ENCODE measurements at regions not wholly inside any gene's neighbourhood (a gene's known extent, or its start where the extent isn't known, plus 50 kb on each side); places are given as distances from the start of the nearest gene placed in this dataset.

DNA sequence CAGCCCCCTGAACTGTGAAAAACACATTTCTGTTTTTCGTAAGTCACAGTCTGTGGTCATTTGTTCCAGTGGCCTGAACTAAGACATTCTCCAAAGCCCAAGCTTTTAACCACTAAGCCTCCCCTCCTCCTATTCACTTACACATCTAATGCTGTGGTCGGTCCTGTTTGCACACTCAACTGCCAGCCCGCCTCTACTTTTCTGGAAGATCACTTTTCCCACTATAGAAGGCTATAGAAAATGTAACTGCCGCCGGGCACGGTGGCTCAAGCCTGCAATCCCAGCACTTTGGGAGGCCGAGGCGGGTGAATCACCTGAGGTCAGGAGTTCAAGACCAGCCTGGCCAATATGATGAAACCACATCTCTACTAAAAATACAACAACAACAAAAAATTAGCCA is 524.7 kb upstream of the TMEM132C start:
- H3K4me3 Mint-ChIP-seq, result no peak overlapping the region
- ATAC-seq (ENCODE audit: low read depth) (no peak), DNase-seq (no peak)
- TF ChIP-seq, protein P1, sequence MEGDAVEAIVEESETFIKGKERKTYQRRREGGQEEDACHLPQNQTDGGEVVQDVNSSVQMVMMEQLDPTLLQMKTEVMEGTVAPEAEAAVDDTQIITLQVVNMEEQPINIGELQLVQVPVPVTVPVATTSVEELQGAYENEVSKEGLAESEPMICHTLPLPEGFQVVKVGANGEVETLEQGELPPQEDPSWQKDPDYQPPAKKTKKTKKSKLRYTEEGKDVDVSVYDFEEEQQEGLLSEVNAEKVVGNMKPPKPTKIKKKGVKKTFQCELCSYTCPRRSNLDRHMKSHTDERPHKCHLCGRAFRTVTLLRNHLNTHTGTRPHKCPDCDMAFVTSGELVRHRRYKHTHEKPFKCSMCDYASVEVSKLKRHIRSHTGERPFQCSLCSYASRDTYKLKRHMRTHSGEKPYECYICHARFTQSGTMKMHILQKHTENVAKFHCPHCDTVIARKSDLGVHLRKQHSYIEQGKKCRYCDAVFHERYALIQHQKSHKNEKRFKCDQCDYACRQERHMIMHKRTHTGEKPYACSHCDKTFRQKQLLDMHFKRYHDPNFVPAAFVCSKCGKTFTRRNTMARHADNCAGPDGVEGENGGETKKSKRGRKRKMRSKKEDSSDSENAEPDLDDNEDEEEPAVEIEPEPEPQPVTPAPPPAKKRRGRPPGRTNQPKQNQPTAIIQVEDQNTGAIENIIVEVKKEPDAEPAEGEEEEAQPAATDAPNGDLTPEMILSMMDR (IDR thresholded peaks at IDR 0.05), result no peak
- intact Hi-C loops (cut with micrococcal nuclease), result no loop called here
- H3K9me3 Mint-ChIP-seq, result peaks cover 6% of the 10 kb centered on the region
- POLR2A ChIA-PET, result no interaction called here
- H3K36me3 Mint-ChIP-seq (ENCODE audit: low read depth), result no peaks in the 10 kb centered on the region
- H3K27me3 Mint-ChIP-seq, result no peaks in the 10 kb centered on the region
- no peak overlapping the region for H3K27ac Mint-ChIP-seq
- CTCF ChIA-PET, result no interaction called here
- no peaks in the 10 kb centered on the region for H3K4me1 Mint-ChIP-seq

DNA sequence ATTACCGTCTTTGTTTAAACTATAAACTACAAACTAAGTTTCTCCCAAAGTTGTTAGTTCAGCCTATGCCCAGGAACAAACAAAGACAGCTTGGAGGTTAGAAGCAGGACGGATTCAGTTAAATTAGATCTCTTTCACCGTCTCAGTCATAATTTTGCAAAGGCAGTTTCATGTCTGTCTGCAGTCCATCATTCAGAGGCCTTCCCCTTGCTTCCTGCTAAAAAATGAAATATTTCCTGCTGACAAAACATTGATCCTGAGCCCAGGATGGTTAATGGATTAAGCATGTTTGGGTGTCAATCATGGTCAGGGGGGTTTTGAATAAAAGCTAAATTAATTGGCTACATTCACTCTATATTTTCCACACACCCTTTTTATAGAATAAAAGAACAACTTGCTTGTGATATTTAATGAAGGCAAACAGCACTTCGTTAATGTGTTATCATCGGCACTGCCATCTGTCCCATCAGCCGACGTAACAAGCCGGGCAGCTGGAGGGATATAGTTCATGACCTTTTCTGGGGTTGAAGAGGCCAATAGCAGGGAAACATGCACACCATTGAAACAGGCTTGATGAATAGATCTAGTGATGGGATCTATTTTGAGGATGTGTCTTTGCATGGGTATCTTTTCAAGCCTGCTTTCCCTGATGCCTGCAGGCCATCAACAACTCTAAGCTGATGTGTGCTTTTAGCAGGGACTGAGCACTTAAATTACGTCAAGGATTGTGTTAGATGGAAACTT is 521.3 kb upstream of the TMEM132C start:
- ChIA-PET CTCF (no interaction called here), POLR2A (no interaction called here)
- ATAC-seq (ENCODE audit: low read depth), result no peak
- H3K9me3 Mint-ChIP-seq, result peaks cover 6% of the 10 kb centered on the region
- no peak for DNase-seq
- no peaks in the 10 kb centered on the region for H3K4me1 Mint-ChIP-seq
- intact Hi-C loops (cut with micrococcal nuclease), result no loop called here
- TF ChIP-seq, protein P1 (IDR thresholded peaks at IDR 0.05), result no peak
- H3K27me3 Mint-ChIP-seq, result no peaks in the 10 kb centered on the region
- no peak overlapping the region for H3K4me3 Mint-ChIP-seq
- H3K27ac Mint-ChIP-seq, result no peak overlapping the region
- H3K36me3 Mint-ChIP-seq (ENCODE audit: low read depth), result no peaks in the 10 kb centered on the region

DNA sequence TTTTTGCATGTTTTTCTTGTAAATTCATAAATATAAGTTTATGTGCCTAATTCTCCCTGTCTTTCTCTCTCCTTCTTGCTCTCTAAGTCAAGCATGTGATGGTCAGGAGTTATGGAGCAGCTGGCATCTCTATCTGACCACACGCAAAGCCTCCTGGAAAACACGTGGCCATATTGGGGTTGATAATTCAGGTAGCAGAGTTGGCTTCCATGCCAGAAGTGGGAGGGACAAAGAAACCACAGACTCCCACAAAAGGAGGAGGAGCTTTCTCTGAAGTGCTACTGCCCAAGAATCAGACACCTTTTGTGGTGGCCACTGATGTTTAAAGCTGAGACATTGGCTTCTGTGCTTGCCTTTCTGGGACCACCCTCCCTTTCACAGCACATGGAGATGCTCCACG is 517.6 kb upstream of the TMEM132C start:
- intact Hi-C loops (cut with micrococcal nuclease), result no loop called here
- DNase-seq (no peak), ATAC-seq (ENCODE audit: low read depth) (no peak)
- H3K36me3 Mint-ChIP-seq (ENCODE audit: low read depth), result no peaks in the 10 kb centered on the region
- TF ChIP-seq, protein P1 (IDR thresholded peaks at IDR 0.05), result no peak
- no peaks in the 10 kb centered on the region for H3K27me3 Mint-ChIP-seq
- no peak overlapping the region for H3K27ac Mint-ChIP-seq
- no peak overlapping the region for H3K4me3 Mint-ChIP-seq
- CTCF ChIA-PET, result no interaction called here
- H3K9me3 Mint-ChIP-seq, result peaks cover 8% of the 10 kb centered on the region
- POLR2A ChIA-PET, result no interaction called here
- no peaks in the 10 kb centered on the region for H3K4me1 Mint-ChIP-seq

DNA sequence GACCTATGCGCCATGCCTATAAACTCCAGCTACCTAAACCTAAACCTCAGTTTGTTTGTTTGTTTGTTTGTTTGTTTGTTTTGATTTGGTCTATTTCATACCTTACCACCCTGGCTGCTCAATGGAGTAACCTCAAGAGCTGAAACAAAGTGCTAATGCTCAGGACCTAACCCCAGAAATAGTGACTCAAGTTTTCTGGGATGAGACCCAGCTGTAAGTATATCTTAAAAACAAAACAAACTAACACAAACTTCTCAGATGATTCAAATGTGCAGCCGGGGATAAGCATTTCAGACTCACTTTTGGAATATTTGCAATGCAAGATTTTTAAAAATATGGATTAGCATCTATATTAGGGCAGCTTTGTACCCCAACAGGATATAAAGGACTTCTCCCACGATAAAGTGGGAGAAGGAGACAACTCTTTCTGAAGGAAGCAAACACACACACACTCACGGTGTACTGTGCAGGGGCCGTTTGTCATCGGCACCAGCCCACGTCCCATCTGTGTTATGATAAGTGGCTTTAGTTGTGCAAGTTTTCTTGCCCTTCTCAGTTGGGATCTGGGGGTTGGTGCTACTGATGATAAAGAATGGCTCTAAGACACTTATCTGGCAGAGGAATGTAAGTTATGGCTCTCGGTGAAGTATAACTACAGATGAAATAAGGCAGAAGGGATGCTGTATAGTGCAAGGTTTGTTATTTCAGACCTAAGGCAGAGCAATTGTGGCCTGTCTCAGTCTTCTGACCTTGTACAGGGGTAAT is 516.7 kb upstream of the TMEM132C start:
- H3K27ac Mint-ChIP-seq, result no peak overlapping the region
- no peaks in the 10 kb centered on the region for H3K4me1 Mint-ChIP-seq
- H3K9me3 Mint-ChIP-seq, result peaks cover 4% of the 10 kb centered on the region
- ChIA-PET POLR2A (no interaction called here), CTCF (no interaction called here)
- no peak overlapping the region for H3K4me3 Mint-ChIP-seq
- no peaks in the 10 kb centered on the region for H3K36me3 Mint-ChIP-seq (ENCODE audit: low read depth)
- no peak for ATAC-seq (ENCODE audit: low read depth)
- H3K27me3 Mint-ChIP-seq, result no peaks in the 10 kb centered on the region
- DNase-seq, result no peak
- TF ChIP-seq, protein P1 (IDR thresholded peaks at IDR 0.05), result no peak
- intact Hi-C loops (cut with micrococcal nuclease), result no loop called here

- H3K27ac Mint-ChIP-seq, result no peak overlapping the region
- no peaks in the 10 kb centered on the region for H3K36me3 Mint-ChIP-seq (ENCODE audit: low read depth)
- intact Hi-C loops (cut with micrococcal nuclease), result no loop called here
- no peak for ATAC-seq (ENCODE audit: low read depth)
- no peaks in the 10 kb centered on the region for H3K27me3 Mint-ChIP-seq
- TF ChIP-seq, protein P1 (IDR thresholded peaks at IDR 0.05), result no peak
- POLR2A ChIA-PET, result no interaction called here
- H3K4me1 Mint-ChIP-seq, result no peaks in the 10 kb centered on the region
- H3K4me3 Mint-ChIP-seq, result no peak overlapping the region
- CTCF ChIA-PET, result no interaction called here
- peaks cover 7% of the 10 kb centered on the region for H3K9me3 Mint-ChIP-seq
- DNase-seq, result no peak
These were observed 514.2 kb upstream of the TMEM132C start for GRCh38 chr12:127752802-127753201.

Measured in activated B cell treated with CpG ODN at 0.5 μM for 24 hours (primary cell).